A673 (cell line): ENCODE measurements at regions not wholly inside any gene's neighbourhood (a gene's known extent, or its start where the extent isn't known, plus 50 kb on each side); places are given as distances from the start of the nearest gene placed in this dataset.

Experiments
- CTCF ChIP-seq: fragments of 300-800, 200-600 bp; sonication (generic); conservative IDR thresholded peaks from 2 replicates; pipeline ENCODE4 v1.5.1; 2017; ENCODE audit warnings: low read depth, mild to moderate bottlenecking, antibody characterized with exemption, low read length, moderate library complexity, mixed read lengths
- EZH2 ChIP-seq: fragments of 200-600 bp; sonication (generic); IDR thresholded peaks from 2 replicates; pipeline ENCODE4 v1.6.1; 2017; ENCODE audit warnings: borderline replicate concordance, low read depth, mild to moderate bottlenecking, mixed read lengths, antibody characterized with exemption, low read length; ENCODE audit not compliant: poor library complexity, severe bottlenecking

- TF ChIP-seq EZH2 = no peak
- TF ChIP-seq CTCF = no peak
Observed at GRCh38 chr2:44852594-44852993, 88.9 kb upstream of the SIX3 start.
